GM21529 (cell line): ENCODE measurements at regions not wholly inside any gene's neighbourhood (a gene's known extent, or its start where the extent isn't known, plus 50 kb on each side); places are given as distances from the start of the nearest gene placed in this dataset.
"Not testable (repeated sequence)": the region's sequence is repeated elsewhere in the genome, so short reads cannot be mapped to it uniquely, and the experiment has no call there.

ENCODE experiments used
- ATAC-seq: cut with Tn5 transposase; IDR thresholded peaks from one replicate; pipeline ENCODE4 v1.9.1; 2021; ENCODE audit not compliant: unreplicated experiment

DNA sequence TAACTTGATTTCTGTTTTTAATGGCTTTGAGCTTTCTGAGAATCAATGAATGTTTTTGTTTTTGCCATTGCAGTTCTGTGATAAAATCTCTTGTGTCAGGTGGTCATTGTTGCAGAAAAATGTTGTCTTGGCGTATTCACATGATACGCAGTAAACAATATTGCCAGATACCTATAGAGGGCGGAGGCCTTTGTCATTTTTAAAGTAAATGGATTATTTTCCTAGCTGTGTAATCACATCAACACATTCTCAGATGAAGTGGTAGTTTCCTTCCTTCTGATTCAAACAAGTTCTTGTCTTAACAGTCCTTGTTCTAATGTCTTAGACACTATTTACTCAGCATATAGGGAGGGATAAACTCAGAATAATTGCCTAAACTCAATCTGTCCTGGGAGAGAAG, 109.9 kb upstream of the DAB2 start:
- no peak for ATAC-seq

DNA sequence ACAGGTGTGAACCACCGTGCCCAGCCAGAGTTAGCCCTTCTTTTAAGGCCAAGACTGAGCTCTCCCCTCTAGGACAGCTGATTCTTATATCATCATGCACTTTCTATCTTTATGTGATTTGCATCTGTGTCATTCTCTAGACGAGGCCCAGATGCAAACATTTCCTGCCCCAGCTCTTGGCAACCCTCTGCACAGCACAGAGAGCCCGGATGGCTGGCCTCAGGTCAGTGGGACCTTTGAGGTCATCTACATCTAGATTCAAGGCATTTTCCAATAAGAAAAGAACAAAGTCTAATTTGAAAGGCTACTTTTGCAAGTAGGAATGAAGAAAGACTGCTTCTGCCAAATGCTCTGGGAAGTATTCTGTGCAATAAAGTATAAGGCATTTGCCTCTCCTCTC, 109.0 kb upstream of the DAB2 start:
- ATAC-seq, result no peak

DNA sequence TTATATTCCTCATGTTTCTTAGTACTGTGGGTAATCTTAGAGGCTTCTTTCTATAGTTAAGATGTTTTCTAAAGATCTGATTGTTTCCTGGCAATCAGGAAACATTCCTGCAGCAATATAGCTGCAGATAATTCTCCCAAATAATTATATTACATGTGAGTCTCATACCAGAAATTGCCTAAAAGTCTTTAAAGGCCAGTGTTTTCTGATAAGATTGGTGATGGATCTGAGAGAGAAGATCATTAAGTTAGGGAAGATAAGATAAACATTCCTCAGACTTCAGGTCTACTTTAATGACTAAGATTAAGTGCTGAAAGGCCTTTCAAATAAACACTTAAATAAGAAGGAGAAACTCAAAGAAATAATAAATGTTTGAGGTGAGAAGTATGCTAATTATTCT, 107.7 kb upstream of the DAB2 start:
- ATAC-seq, result no peak

DNA sequence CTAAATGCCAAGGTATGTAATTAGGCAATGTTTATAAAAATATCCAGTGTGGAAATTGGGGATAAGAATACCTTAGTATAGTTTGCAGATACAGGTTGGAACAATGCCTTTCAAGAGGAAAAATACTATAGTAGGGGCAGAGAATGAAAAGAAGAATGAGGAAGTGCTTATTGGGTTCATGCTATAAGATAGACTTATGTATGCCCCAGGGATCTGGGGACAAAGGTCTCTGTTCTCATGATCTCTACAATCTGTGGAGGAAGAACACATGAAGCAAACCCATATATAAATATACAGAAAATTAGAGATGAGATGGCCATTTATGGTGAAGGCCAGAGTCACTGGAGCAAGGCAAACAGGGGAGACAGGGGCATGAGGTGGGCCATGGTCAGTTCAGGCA, 106.5 kb upstream of the DAB2 start:
- ATAC-seq, result no peak

DNA sequence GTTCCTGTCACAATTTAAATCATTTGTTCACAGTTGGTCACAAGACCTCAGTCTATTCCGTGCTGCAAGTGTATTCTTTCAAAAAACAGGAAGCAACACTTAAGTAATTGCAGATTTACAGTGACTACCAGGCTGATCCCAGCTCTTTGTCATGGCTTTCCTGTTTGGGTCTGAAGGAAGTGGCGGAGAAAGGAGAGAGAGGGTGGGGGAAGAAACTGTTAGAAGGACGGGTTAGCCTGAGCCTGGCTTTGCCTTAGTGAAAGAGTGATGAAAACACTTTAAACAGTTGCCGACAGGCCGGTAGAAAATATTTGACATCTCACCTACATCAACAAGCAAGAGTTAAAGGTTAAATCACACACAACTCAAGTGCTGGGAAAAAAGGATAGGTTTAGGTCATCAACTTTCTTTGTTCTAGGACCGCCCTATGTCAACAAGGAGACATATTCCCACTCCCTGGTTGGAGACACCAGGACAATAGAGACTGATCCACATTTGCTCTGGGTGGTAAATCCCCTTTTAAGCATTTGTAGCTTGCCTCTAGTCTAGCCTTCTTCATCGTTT, 102.2 kb upstream of the DAB2 start:
- ATAC-seq, result no peak

DNA sequence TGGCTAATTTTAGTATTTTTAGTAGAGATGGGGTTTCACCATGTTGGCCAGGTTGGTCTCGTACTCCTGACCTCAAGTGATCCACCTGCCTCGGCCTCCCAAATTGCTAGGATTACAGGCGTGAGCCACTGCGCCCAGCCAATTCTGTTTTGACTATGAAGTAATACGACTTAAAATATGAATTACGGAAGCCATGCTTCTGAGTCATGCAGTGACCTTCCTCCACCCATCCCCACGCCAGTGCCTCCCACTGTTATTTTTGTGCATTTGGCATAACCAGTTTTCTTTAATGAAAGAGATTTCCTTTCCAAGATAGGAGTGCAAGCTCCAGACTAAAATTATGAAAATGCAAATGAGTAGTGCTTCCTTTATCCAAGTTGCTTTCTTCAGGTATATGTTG, 101.0 kb upstream of the DAB2 start:
- ATAC-seq, result not testable (repeated sequence)

DNA sequence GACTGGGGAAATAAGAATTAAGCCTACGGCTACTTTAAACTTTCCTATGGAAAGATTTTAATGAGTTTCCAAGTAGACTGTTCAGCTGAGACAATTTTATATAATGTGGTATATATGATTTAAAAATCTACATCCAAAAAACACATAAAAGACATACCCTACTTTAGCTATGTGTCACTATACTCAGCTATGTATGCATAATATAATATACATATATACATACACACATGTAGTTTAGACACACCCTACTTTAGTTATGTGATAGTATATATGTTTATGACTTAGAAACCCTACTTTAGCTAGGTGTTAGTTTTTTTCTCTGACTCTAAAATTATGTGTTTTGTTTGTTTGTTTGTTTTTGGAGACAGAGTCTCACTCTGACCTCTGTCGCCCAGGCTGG, 100.5 kb upstream of the DAB2 start:
- ATAC-seq, result no peak

DNA sequence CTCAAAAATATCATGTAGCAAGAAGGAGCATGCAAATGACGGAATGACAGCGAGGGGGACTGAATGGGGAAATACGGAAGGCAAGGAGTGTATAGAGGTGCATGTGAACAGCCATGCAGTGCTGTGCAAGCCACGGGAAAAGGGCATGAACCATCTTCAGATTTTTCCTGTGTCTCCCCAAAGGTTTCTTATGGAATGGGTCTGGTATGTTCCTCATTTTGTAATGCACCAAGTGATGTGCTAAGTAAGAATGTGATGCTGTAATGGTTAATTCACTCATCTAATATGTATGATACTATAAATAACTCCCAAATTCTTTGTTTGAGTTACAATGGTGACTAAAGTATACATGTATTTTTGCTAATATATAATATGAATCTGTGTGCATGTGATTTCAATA, 99.0 kb upstream of the DAB2 start:
- no peak for ATAC-seq

DNA sequence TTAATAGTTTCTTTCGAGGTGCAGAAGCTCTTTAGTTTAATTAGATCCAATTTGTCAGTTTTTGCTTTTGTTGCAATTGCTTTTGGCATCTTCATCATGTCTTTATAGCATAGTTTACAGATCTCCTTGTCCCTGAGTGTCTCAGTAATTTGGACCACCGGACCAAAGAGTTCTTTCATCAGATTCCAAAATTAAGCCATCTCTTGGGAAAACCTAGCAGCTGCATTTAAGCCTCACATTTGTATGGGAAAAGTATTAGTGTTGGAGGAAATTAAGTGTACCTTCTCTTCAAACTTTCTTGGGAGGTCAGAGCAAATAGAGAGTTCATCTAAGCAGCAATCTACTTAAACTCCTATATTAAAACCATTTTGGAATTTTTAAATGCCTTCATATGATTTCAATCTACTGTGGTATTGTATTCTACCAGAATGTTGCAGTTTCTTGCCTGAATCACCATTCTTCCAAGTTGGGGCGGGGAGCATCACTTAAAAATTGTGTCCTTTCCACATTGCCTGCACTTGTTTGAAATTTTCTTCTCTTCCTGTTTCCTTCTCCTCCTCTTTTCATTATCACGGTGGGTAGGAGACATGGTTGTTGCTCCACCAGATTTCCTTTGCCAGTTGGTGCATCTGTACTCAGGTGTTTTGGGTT, 97.3 kb upstream of the DAB2 start:
- ATAC-seq, result no peak

DNA sequence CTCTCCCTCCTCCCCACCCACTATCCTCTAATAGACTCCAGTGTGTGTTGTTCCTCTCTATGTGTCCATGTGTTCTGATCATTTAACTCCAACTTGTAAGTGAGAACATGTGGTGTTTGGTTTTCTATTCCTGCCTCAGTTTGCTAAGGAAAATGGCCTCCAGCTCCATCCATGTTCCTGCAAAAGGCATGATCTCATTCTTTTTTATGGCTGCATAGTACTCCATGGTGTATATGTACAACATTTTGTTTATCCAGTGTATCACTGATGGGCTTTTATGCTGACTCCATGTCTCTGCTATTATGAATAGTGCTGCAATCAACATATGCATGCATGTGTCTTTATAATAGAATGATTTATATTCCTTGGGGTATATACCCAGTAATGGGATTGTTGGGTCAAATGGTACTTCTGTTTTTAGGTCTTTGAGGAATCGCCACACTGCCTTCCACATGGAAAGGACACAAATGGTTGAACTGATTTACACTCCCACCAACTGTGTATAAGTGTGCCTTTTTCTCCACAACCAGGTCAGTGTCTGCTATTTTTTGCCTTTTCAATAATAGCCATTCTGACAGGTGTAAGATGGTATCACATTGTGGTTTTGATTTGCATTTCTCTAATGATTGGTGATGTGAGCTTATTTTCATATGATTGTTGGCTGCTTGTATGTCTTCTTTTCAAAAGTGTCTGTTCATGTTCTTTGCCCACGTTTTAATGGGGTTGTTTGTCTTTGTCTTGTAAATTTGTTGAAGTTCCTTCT, 96.5 kb upstream of the DAB2 start:
- ATAC-seq, result no peak

DNA sequence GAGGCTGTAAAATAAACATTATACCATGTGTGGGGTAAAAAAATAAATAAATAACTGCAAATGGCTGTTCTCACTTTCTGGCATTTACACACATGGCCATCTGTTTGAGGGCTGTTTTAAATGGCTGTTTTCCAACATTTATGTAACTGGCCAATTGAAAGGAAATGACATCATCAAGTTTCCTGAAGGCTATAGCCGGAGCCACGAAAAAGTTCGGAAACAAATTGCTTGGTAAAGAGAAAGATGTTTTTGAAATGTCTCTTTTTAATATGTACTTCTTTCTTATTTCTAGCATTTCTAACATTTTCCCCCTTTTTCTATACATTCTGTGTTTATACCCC, 95.4 kb upstream of the DAB2 start:
- ATAC-seq, result no peak

DNA sequence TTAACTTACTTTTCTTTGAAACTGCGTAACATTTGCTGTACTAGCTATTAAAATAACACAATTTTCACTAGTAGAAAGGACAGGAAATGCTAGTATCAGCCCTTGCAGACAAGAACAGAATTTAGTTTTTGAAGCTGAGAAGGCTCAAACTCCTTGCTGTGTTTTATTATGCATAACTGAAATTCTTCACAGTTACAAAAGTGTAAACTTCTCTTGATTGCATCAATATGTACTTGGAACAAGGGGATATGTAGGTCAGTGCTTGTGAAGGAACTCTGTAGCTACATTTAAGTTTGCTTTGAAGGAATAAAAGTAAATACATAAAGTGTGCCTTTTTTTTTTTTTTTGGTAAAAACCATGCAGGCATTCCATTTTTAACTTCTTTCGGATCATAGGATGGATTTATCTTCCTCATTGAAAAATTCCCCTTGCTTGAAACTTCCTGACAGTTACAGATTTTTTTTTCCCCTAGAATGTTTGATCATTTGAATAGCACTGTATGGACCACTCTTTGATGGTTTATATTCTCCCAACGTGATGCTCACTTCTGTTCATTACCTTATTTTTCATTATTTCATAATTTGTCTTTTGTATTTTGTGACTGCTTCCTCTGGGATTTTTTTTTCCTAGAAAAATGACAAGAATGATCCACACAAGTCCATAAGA, 94.9 kb upstream of the DAB2 start:
- no peak for ATAC-seq

DNA sequence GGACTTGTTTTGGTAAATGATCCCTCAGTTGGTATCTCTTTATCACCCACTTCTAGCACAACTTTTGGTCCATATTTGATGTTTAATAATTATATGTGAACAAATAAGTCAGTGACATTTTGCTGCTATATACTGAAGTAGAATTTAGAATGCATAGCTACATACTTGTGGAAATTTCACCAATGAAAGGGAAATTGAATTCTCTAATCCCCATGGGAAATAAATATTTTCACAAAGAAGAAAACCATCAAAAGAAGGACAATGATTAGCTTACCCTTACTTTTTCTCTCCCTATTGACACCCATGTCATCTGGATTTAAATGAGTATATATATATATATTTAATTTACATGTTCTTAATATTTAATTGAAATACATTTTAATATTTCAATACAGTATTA, 94.3 kb upstream of the DAB2 start:
- no peak for ATAC-seq

DNA sequence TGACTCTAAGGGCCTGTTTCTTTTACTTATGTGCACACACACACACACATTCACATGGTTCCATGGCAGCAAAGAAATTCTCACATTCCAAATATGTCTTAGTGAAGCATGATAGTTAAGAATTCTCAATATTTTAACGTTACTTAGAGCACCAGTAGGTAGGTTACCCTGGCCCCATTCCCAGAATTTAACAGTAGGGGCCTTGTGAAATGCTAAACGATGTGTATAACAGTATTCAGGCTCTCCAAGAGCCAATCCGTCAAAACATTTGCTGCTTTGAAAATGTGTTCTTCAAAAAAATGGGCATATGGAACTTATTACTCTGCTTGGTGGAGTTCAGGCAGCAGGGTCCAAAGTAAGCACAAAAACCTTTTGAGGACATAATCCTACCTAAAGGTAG, 93.7 kb upstream of the DAB2 start:
- ATAC-seq, result no peak

DNA sequence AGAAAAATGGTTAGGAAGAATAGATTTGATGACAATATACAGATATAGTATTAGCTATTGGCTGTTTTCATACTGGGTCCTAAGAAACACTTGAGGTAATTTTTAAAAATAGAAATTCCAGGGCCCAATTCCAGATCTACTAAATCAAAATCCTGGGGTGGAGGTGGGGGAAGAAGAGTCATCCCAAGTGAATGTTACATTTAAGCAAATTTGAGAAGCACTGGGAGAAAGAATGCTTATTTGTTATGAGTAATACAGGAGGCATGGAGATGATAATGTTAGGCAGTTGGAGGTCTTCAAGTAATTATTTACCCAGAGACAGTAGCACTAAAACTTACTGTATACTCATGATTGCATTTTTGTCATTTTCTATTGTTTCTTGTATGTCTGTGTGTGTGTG, 93.0 kb upstream of the DAB2 start:
- ATAC-seq, result no peak

DNA sequence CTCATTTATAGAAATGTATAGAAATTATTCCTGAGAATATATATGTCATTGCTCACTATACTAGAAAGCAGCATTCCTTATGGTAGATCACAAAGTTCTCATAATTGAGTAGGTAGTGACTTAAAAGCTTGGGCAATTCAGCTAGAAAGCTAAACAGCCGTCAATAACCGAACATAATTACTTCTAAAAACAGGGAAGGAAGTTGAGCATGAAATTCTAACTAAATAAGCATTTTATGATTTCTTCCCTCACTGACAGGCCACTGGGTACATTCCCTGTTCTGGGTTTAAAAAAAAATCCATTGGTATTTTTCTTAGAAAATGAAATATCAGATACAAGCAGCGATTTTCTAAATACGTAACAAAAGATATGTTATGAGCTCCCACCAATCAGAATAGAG, 91.1 kb upstream of the DAB2 start:
- no peak for ATAC-seq

DNA sequence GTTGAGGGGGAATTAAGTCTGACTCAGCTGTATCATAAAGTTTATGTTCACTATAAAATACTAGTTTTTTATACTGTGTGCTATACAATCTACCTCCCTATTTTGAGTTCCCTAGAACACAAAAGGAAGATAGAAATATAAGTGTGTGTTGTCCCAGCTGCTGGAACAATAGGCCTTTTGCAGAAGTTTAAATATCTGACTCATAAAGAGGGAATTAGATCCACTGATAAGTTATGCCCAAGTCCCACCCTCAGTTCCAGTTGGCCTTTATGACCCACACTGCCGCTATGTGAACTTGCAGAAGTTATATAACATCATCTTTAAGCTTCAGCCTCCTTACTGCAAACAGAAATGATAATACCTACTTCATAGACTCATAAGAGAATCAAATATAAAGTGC, 88.5 kb upstream of the DAB2 start:
- no peak for ATAC-seq

DNA sequence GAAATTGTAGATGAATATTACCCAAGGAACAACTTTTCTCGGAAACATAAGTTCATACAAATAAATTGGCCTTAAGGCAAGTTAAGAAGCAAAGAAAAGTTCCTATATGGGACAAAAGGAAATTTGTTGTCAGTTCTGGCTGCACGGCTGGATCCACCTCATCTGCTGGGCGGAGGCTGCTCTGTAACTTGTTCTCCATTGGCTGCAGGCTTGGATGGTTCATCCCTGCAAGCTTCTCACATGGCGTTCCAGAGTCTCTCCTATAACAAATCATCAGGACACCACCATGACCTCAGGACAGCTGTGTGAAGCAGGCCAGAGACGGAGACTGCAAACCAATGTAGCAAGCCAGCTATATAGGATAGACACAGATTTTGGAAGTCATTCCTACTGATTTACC, 81.4 kb upstream of the DAB2 start:
- no peak for ATAC-seq

DNA sequence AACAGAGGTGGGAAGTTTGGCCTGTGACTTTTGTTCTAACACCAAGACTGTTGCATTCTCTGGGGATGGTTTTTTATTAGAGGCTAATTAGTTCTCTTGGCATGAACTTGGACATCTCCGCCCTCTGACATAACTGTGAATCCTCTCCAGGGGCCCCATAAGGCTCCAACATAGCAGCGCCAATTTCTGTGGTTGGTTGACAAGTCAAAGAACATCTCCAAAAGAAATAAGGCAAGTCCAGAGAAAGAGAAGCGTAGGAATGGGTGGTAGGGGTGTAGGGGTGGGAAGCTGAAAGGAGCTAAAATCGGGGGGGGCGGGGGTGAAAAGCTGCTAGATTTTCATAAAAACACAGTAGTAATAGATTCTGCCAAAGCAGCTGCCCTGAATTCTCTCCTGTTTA, 81.0 kb upstream of the DAB2 start:
- ATAC-seq, result no peak

DNA sequence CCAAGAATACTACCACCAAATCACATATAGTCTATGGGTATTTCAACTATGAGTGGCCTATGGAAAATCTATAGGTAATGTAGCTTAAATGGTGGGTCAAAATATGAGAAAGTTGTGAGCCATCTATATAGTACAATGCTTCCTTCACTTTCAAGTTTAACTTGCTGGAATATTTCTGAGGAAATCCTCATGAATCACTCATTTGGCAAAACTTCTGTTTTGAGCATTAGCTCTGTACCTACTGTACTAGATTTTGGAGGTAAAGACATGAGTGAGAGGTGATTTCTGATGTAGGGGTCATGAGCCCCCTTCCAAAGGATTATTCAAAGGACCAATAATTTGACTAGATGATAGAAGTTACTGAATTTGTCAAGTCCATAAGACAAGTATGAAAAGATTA, 80.6 kb upstream of the DAB2 start:
- no peak for ATAC-seq

DNA sequence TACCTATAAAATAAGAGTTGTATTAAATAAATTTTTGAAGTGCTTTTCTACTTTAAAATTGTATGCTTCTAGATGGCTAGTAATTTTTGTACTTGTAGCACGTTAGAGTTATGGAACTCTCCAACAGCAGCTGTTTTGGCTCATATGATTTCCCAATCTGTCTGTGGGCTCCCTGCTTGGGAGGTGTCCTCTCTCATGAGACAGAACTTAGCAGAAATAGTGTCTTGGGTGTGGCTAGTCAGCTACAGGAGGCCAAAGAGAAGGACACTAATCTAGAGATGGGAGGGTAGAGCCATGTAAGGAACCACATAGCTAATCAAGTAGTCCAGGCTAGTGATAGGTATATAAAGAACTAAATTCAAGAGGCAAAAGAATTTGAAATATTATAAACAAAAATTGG, 78.4 kb upstream of the DAB2 start:
- ATAC-seq, result no peak

DNA sequence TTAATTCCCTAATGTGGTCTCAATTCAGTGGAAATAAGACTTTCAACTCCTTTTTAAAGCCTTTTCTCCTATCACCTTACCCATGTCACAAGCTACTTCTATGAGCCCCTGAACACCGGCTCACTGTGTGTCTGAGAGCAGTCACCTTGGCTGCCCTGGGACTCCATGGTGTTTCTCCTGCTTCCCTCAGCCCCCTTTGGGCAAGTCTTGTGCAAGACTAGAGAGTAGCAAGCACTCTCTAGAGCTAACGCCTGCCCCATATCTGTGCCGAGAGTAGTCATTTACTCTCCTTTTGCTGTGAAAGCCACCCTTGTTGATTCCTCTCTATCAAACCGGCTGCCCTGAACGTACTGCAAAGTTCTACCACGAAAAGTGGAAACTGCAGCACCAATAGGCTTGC, 77.9 kb upstream of the DAB2 start:
- ATAC-seq, result no peak
